Stomach (tissue), 8 donors: ENCODE measurements at regions not wholly inside any gene's neighbourhood (a gene's known extent, or its start where the extent isn't known, plus 50 kb on each side); places are given as distances from the start of the nearest gene placed in this dataset.
A peak's percentile ranks its signal among the peaks of the same experiment; 100 is the strongest.
"Not testable (repeated sequence)": the region's sequence is repeated elsewhere in the genome, so short reads cannot be mapped to it uniquely, and the experiment has no call there.

Source experiments
- DNase-seq, 2 donors: peaks; one replicate each; pipeline versions ENCODE4 v3.0.0 to v3.0.0-alpha.2; 2013 to 2019
- H3K27ac ChIP-seq, 5 donors: fragments of 200-600 bp in 4 of 5; sonication (generic) in 4 of 5; one replicate each; pipeline ENCODE4 v1.5.1; 2013 to 2019; ENCODE audit warnings: mild to moderate bottlenecking in 1 of 5, moderate library complexity in 1 of 5
- H3K27me3 ChIP-seq, 3 donors: fragments of 200-600 bp; sonication (generic); one replicate each; pipeline ENCODE4 v1.5.1; 2017 to 2019; ENCODE audit warnings: mixed run types in 1 of 3
- H3K36me3 ChIP-seq, 4 donors: fragments of 200-600 bp; sonication (generic); 1 replicate in 3 of 4; 2 replicates in 1 of 4; pipeline ENCODE4 v1.5.1; 2016 to 2019
- H3K4me1 ChIP-seq, 4 donors: fragments of 200-600 bp; sonication (generic); one replicate each; pipeline ENCODE4 v1.5.1; 2016 to 2019
- H3K4me3 ChIP-seq, 4 donors: fragments of 200-600 bp; sonication (generic) in 3 of 4; one replicate each; pipeline ENCODE4 v1.5.1; 2016 to 2019; ENCODE audit warnings: mild to moderate bottlenecking in 1 of 4
- H3K9me3 ChIP-seq, 4 donors: fragments of 200-600 bp; sonication (generic); one replicate each; pipeline ENCODE4 v1.5.1; 2016 to 2019
- EP300 ChIP-seq: sonication (generic); formaldehyde crosslinking; IDR thresholded peaks from one replicate; pipeline ENCODE4 v1.6.1; 2017; ENCODE audit warnings: antibody characterized with exemption
- POLR2A ChIP-seq, 4 donors: fragments of 450-650 bp; IDR thresholded peaks; one replicate each; pipeline ENCODE4 v1.6.1; 2016; ENCODE audit warnings: antibody characterized with exemption in 4 of 4, control low read depth in 2 of 4, mild to moderate bottlenecking in 1 of 4, moderate library complexity in 1 of 4
- POLR2AphosphoS5 ChIP-seq, 3 donors: sonication (generic); formaldehyde crosslinking; IDR thresholded peaks; one replicate each; pipeline ENCODE4 v1.6.1; 2016; ENCODE audit warnings: antibody characterized with exemption in 3 of 3
- whole genome bisulfite sequencing, 5 donors: extraction: QIAGEN DNeasy Blood & Tissue Kit in 3 of 5; methylation state at CpG; one replicate each; pipeline versions ENCODE4 v1.1.5 to v1.1.7; 2013 to 2018; 5-methylcytosine and 5-hydroxymethylcytosine counted together
- intact Hi-C: fragments of 100-400 bp; cut with DNase I; formaldehyde crosslinking; loops from one replicate; pipeline ENCODE4 v1.15.1; 2023; ENCODE audit warnings: low total_unique reads
- TF ChIP-seq, protein P1 (sequence below), 7 experiments: fragments of 450-650 bp in 4 of 7; fragments of 200-600 bp in 3 of 7; sonication (generic) in 3 of 7; IDR thresholded peaks; one replicate each; pipeline ENCODE4 v1.5.1; 2016 to 2019; ENCODE audit warnings: antibody characterized with exemption in 7 of 7, control low read depth in 2 of 7, mild to moderate bottlenecking in 1 of 7
- donor health status: healthy with polysubstance abuse.
- donor health status: Bipolar disorder and iron deficiency.
- donor health status: healthy.

DNA sequence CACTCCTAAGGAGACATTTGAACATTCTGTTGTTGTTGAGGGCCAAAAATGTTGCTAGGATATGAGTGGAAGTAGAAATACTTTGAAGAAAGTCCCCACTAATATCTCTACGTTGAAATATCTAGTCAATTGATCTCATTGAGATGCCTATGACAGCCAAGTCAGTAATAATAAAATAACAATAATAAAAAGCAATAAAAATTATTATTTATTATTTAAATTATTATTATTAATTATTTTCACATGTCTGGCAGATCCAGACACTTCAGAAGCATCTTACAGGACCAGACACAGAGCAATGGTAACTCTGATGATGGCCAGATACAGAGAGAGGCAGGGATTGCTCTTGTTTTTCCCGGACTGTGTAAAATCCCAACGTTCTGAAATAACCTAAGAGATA is 143.5 kb upstream of the PALMD start:
- intact Hi-C loops: no loop called here
- TF ChIP-seq, protein P1, sequence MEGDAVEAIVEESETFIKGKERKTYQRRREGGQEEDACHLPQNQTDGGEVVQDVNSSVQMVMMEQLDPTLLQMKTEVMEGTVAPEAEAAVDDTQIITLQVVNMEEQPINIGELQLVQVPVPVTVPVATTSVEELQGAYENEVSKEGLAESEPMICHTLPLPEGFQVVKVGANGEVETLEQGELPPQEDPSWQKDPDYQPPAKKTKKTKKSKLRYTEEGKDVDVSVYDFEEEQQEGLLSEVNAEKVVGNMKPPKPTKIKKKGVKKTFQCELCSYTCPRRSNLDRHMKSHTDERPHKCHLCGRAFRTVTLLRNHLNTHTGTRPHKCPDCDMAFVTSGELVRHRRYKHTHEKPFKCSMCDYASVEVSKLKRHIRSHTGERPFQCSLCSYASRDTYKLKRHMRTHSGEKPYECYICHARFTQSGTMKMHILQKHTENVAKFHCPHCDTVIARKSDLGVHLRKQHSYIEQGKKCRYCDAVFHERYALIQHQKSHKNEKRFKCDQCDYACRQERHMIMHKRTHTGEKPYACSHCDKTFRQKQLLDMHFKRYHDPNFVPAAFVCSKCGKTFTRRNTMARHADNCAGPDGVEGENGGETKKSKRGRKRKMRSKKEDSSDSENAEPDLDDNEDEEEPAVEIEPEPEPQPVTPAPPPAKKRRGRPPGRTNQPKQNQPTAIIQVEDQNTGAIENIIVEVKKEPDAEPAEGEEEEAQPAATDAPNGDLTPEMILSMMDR (IDR thresholded peaks at IDR 0.05): no peak
- no peak for TF ChIP-seq POLR2AphosphoS5 (IDR thresholded peaks at IDR 0.05)
- no peak for DNase-seq
- Histone ChIP-seq H3K36me3 (no peaks in the 10 kb centered on the region), H3K27me3 (no peaks in the 10 kb centered on the region), H3K9me3 (no peaks in the 10 kb centered on the region), H3K4me3 (no peak overlapping the region), H3K27ac (no peak overlapping the region), H3K4me1 (no peaks in the 10 kb centered on the region)
- 52 to 88% (median 62%) methylated on average over 3 of the region's 3 CpGs for WGBS, 5 donors

DNA sequence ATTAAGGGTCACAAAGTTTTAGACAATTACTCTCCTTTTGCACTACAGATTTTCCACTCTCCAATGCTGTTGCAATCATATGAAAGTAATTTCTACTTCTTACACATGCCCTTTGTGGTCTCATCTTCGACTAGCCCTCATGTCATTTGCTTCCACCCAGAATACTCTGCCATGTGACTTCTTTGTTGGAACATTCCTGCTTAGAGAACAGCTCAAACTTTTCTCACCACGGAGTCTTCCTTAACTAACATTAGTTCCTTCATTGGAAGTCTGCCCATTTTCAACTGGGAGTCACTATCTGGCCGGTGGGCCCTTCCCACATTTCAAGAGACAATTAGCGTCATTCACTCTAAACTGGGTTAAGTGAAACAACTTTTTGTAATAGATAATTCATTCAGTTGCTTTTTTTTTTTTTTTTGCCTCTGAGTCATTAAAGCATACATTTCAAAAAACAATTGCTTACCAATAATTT is 142.6 kb upstream of the PALMD start:
- 45 to 57% (median 55%) methylated on average over 4 of the region's 4 CpGs for WGBS, 5 donors

DNA sequence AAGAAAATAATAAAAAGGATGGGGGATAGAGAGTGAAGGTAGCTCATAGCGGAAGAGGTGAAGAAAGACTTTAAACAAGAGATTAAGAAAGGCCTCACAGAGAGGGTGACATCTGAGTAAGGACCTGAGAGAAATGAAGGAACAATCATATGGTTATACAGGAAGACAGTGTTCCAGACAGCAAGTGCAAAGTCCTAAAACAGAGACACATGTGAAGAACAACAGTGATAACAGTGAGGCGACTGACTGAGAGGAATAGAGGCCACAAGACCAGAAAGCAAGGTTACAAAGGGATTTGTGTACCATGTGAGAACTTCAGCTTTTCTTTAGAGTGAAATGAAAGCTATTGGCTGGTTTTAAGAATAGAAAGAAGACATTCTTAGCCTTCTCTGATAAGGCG is 141.6 kb upstream of the PALMD start:
- intact Hi-C loops: no loop called here
- no peaks in the 10 kb centered on the region for H3K36me3 ChIP-seq
- TF ChIP-seq POLR2A (IDR thresholded peaks at IDR 0.05) (no peak), EP300 (no peak), POLR2AphosphoS5 (IDR thresholded peaks at IDR 0.05) (no peak)
- TF ChIP-seq, protein P1 (IDR thresholded peaks at IDR 0.05): no peak
- no peak overlapping the region for H3K4me3 ChIP-seq
- peaks cover 0 to 9% (median 2%) of the 10 kb centered on the region in 4 donors for H3K9me3 ChIP-seq
- no peaks in the 10 kb centered on the region for H3K4me1 ChIP-seq
- no peaks in the 10 kb centered on the region for H3K27me3 ChIP-seq
- WGBS, 5 donors: 86 to 94% (median 88%) methylated on average over 3 of the region's 3 CpGs
- H3K27ac ChIP-seq: no peak overlapping the region
- no peak for DNase-seq

More for the DNA sequence above, 142.6 kb upstream of the PALMD start:
- peaks cover 0 to 4% (median under 1%) of the 10 kb centered on the region in 4 donors for H3K9me3 ChIP-seq
- no peaks in the 10 kb centered on the region for H3K4me1 ChIP-seq
- peak in 1 of 2 donors; percentile 18 for DNase-seq
- no peaks in the 10 kb centered on the region for H3K27me3 ChIP-seq
- no peak for TF ChIP-seq EP300
- no peak for TF ChIP-seq POLR2AphosphoS5 (IDR thresholded peaks at IDR 0.05)
- TF ChIP-seq, protein P1 (IDR thresholded peaks at IDR 0.05): no peak
- no peak for TF ChIP-seq POLR2A (IDR thresholded peaks at IDR 0.05)
- H3K4me3 ChIP-seq: no peak overlapping the region
- H3K27ac ChIP-seq: no peak overlapping the region
- H3K36me3 ChIP-seq: no peaks in the 10 kb centered on the region
- intact Hi-C loops: no loop called here

DNA sequence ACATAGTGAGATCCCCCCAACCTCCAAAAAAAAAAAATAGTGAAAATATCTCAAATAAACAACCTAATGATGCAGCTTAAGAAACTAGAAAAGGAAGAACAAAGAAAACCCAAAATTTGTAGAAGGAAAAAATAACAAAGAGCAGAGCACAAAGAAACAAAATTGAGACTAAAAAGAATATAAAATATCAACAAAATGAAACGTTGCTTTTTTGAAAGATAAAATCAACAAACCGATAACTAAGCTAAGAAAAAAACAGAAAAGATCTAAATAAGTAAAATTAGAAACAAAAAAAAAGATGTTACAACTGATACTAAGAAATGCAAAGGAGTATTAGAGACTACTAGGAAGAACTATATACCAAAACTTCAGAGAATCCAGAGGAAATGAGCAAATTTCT is 139.3 kb upstream of the PALMD start:
- Histone ChIP-seq H3K4me1 (no peaks in the 10 kb centered on the region), H3K4me3 (no peak overlapping the region), H3K27me3 (no peaks in the 10 kb centered on the region), H3K27ac (no peak overlapping the region), H3K9me3 (peaks cover 0 to 9% (median 2%) of the 10 kb centered on the region in 4 donors), H3K36me3 (no peaks in the 10 kb centered on the region)
- intact Hi-C loops: no loop called here
- TF ChIP-seq, protein P1 (IDR thresholded peaks at IDR 0.05): no peak
- TF ChIP-seq POLR2A (IDR thresholded peaks at IDR 0.05) (no peak), POLR2AphosphoS5 (IDR thresholded peaks at IDR 0.05) (no peak), EP300 (no peak)
- 65 to 75% (median 68%) methylated on average over 2 of the region's 2 CpGs for WGBS, 5 donors
- DNase-seq: no peak

DNA sequence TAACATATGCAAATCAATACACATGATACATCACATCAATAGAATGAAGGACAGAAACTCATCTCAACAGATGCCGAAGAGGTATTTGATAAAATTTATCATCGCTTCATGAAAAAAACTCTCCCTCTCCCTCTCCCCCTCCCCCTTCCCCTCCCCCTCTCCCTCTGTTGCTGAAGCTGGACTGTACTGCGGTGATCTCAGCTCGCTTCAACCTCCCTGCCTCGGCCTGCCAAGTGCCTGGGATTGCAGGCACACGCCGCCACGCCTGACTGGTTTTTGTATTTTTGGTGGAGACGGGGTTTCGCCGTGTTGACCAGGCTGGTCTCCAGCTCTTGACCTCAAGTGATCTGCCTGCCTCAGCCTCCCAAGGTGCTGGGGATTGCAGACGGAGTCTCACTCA is 138.5 kb upstream of the PALMD start:
- 87 to 99% (median 96%) methylated on average over 12 of the region's 12 CpGs for WGBS, 5 donors
- H3K36me3 ChIP-seq, H3K9me3 ChIP-seq, H3K27ac ChIP-seq, H3K4me3 ChIP-seq, intact Hi-C loops, DNase-seq, H3K4me1 ChIP-seq, H3K27me3 ChIP-seq: not testable (repeated sequence)
